Activated T-cell treated with anti-CD3 and anti-CD28 coated beads, Interleukin-2, amount 50 U/mL, for 48 hours (primary cell): ENCODE measurements at regions not wholly inside any gene's neighbourhood (a gene's known extent, or its start where the extent isn't known, plus 50 kb on each side); places are given as distances from the start of the nearest gene placed in this dataset.

ENCODE experiments used
- DNase-seq, 2 experiments: peaks; one replicate each; pipeline ENCODE4 v3.0.0-alpha.2; 2020

GRCh38 chr12:92340441-92341064 lies 194.9 kb upstream of the BTG1 start:
- DNase-seq = no peak

- no peak for DNase-seq
Observed at GRCh38 chr12:92340003-92340402, 194.4 kb upstream of the BTG1 start.

GRCh38 chr12:92339198-92339821 lies 193.7 kb upstream of the BTG1 start:
- no peak for DNase-seq

- DNase-seq = no peak
Observed at GRCh38 chr12:92338671-92339070, 193.0 kb upstream of the BTG1 start.

GRCh38 chr12:92338102-92338501 lies 192.5 kb upstream of the BTG1 start:
- DNase-seq = no peak

- no peak for DNase-seq
Observed at GRCh38 chr12:92337128-92337527, 191.5 kb upstream of the BTG1 start.

- DNase-seq = no peak
Observed at GRCh38 chr12:92336641-92337040, 191.0 kb upstream of the BTG1 start.

GRCh38 chr12:92335831-92336230 lies 190.2 kb upstream of the BTG1 start:
- DNase-seq = no peak

GRCh38 chr12:92334552-92334951 lies 188.9 kb upstream of the BTG1 start:
- no peak for DNase-seq

GRCh38 chr12:92332552-92332951 lies 186.9 kb upstream of the BTG1 start:
- DNase-seq = no peak

GRCh38 chr12:92331383-92331782 lies 185.7 kb upstream of the BTG1 start:
- no peak for DNase-seq

GRCh38 chr12:92330654-92331053 lies 185.0 kb upstream of the BTG1 start:
- no peak for DNase-seq

- no peak for DNase-seq
Observed at GRCh38 chr12:92326877-92327276, 181.2 kb upstream of the BTG1 start.

- no peak for DNase-seq
Observed at GRCh38 chr12:92324849-92325500, 179.3 kb upstream of the BTG1 start.

- DNase-seq = no peak
Observed at GRCh38 chr12:92312463-92312964, 166.9 kb upstream of the BTG1 start.

- no peak for DNase-seq
Observed at GRCh38 chr12:92304371-92305055, 158.9 kb upstream of the BTG1 start.

GRCh38 chr12:92302041-92302829 lies 156.6 kb upstream of the BTG1 start:
- DNase-seq = no peak

- DNase-seq = no peak
Observed at GRCh38 chr12:92301356-92301755, 155.7 kb upstream of the BTG1 start.

GRCh38 chr12:92300777-92301176 lies 155.1 kb upstream of the BTG1 start:
- DNase-seq = no peak

- no peak for DNase-seq
Observed at GRCh38 chr12:92299744-92300143, 154.1 kb upstream of the BTG1 start.

GRCh38 chr12:92299344-92299743 lies 153.7 kb upstream of the BTG1 start:
- no peak for DNase-seq

GRCh38 chr12:92297932-92298696 lies 152.5 kb upstream of the BTG1 start:
- DNase-seq = peak in 1 of 2 experiments; percentile 19
